Stimulated activated CD4-positive, alpha-beta T cell treated with anti-CD3 and anti-CD28 coated beads, Interleukin-15, amount 100 ng/mL, for 48 hours (primary cell): ENCODE measurements at regions not wholly inside any gene's neighbourhood (a gene's known extent, or its start where the extent isn't known, plus 50 kb on each side); places are given as distances from the start of the nearest gene placed in this dataset.

Experiments
- DNase-seq, 2 donors: peaks; one replicate each; pipeline ENCODE4 v3.0.0-alpha.2; 2020; ENCODE audit warnings: low read depth in 2 of 2

DNA sequence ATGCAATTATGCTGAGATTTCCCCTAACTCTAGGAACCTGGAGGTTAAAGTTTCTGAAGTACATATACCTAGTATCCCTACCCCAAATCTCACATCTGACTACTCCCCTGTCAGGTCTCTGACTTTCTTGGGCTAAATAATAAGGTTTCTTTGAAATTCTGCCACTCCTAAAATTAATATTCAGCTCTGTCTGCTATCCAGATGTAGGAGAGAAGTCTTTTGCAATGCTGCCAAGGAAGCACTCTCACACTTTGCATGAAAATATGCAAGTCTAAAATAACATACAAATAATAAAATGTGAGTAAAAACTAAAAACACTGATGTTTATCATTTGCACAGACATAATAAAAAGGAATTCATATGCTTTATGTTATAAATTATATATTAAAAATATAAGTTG lies 196.9 kb upstream of the LRFN5 start:
- DNase-seq, result no peak

DNA sequence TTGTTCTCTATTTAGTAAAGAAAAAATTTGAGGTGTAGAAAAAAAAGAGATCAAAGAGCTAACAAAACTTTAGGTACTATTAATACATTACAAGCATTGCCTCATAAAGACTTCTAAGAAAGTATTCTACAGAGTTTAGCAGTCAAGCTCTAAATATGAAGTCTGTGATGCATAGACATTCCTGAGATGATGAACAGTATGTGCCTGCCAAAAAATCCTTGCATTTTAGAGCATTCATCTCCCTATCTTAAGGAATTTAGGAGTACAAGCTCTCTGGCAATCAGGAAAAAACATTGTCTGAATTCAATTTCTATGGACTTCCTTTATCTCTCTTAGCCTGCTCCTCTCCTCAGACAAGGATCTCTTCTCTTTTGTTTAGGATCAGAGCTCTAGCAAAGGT lies 202.6 kb upstream of the LRFN5 start:
- DNase-seq, result no peak

DNA sequence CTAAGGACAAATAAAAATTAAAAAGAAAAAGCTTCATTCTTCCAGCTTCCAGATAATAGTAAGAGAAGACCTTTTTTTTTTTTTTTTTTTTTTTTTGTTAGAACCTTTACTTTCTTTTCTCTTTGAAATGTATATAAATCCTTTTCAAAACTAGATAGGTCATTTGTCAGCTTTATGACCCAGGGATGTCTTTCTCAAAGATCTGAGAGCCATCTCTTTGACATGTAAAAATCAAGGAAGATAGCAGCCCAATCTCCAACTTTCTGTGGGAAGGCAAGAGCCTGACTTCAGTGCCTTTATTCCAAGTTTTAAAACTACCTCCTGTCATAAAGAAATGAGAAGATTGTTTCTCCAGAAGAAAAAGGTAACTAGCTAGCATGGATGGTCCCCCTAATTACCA lies 203.3 kb upstream of the LRFN5 start:
- DNase-seq, result no peak

DNA sequence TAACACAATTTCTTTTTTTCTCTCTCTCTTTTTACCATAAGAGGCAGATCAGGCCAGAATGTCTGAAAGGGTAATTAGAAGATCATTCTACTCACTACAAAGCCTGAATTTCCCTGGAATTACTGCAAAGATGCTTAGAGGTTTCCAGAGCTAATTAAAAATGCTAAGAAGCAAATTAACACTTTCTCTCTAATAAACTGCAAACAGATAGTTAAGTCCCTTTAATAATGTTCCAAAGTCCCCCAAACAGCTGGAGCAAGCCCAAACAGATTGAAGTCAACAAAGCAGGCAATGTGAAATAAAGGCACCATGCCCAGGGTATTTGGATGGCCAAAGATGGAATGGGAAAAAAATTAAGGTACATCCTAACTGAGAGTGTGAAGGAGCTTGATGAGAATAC lies 208.8 kb upstream of the LRFN5 start:
- DNase-seq, result no peak

DNA sequence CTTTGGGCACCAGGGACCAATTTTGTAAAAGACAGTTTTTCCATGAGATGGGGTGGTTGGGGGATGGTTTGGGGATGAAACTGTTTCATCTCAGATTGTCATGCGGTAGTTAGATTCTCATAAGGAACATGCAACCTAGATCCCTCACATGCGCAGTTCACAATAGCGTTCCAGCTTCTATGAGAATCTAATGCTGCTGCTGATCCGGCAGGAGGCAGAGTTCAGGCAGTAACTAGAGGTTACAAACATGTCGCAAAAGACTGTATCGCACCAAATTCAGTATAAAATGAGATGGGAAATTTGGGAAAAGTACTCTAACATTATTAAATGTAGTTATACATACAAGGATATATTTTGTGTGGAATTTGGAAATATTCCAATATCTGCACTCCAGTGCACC lies 213.2 kb upstream of the LRFN5 start:
- DNase-seq, result no peak

DNA sequence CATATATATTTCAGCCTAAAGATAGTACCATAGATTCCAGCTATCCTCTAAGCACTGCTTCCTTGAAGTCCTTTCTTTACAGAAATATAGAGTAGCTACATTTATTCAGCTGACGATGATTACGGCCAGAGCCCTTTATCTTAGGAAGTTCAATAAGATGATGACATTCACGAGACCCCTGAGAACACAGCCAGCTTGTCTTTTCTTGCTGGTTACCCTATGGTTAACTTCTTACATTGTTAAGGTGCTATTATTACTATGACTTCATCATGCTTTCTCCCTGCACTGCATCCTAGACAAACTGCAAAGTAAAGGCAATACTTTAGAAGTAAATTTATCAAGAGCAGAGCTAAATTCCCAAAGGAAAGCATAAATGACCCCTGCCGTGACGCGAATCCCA lies 214.4 kb upstream of the LRFN5 start:
- no peak for DNase-seq

DNA sequence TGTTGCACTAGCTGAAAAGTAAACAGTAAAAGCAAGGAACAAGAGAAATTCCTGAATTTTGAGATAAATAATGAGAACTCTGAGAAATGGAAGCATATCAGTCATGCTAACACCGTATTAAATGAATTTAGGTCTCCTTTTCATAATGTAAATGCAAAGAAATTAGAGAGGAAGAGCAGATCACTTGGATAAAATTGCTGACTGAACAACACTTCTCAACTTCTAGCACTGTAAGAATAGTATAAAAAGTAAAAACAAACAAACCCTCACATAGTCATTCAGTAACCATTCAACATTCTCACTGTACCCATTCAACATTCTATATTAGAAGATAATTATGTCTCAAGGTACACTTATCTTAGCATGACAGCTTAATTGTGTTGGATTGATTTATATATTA lies 217.3 kb upstream of the LRFN5 start:
- no peak for DNase-seq

DNA sequence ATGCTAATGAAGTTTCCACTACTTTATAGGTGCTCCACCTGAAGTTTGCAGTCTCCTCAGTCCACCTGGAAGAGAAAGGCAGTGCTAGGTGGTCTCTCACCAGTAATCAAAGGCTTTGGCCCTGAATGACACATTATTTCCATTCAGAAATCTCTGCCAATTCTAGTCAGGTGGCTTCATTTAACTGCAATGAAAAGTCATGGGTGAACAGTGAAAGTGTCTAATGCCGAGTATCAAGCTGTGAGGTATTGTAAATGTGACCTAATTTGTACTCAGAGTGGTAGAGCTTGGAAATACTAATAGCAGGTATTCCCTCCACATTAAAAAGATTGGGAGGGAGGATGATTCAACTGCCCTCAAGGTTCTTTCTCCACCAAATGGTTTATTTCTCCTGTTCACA lies 220.9 kb upstream of the LRFN5 start:
- no peak for DNase-seq

DNA sequence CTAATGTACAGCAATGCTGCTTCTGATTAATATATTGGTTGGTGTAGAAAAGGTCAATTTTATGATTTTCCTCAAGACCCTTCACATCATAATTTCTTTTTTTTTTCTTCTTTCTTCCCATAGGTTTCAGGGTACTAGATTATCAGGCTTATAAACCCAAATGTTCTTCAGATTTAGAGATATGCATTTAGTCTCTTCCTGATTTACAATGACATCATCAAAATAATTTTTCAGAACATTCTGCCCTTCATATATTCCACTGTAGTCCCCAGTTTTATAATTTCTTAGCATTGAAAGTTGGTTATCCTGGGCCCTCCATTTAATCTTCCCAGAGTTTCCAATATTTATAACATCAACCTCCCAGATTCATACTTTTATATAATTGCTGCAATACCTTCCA lies 226.7 kb upstream of the LRFN5 start:
- DNase-seq, result no peak

DNA sequence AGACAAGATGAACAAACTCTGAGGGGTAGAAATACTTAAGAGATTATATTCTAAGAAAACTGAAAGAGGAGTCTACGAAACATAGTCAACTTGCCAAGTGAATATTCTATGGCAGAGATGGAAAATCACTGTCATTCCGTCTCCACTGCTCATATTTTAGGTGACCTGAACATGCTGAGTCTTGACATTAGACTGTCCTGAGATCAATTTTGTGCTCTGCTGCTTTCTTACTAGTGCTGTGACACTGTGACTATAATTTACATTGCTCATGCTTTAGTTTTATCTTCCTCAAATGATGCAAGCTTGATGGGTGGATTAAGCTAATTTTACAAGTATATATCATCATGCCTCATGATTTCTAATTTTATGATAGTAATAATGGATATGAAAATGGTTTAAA lies 228.2 kb upstream of the LRFN5 start:
- DNase-seq, result no peak

DNA sequence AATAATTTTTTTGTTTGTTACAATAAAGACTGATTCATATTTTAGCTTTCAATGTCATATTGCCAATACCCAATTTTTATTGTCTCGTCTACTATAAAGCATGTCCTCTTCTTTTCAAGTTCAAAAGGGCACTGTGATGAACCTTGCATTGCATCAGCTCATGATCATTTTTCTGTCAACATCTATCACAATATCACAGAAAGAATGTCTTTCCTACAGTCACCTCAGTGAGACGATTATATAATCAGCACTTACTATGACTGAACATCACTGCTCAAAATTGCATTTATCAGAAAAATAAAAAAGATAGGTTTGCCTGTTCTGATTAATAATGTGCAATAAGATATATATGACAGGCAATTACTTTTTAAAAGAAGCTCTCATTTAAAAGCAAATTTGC lies 228.7 kb upstream of the LRFN5 start:
- DNase-seq, result no peak

DNA sequence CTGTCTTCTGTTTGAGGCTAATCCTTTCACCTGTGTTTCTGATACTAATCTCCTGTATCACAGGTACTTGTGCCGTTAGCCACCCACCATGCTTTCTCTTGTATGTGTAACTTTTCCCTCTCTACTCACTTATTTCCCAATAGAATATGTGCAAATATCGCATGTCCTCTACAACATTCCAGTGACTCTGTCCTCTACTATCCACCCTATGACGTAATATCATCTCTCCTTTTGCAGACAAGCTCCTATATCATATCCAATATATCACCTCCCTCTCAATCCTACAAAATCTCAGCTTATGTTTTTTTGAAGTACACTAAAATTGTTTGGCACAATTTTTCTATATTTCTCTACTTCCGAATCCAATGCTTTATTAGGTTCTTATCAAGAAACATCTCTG lies 232.6 kb upstream of the LRFN5 start:
- no peak for DNase-seq

DNA sequence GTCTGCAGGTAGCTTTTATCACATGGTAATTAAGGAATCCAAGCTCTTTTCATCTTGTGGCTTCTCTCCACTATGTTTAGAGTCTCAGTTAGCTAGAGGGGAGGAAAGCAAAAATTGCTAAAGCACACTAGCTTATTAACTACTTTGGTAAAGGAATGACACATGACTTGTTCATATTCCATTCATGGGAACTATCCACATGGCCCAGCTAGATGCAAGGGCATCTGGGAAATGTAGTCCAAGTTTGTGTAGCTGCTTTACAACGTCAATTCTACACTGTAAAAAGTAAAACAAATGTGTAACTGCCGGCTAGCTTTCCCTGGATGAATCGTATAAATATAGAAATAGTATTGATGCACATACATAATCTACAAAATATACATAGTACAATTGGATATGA lies 244.5 kb upstream of the LRFN5 start:
- DNase-seq, result no peak

DNA sequence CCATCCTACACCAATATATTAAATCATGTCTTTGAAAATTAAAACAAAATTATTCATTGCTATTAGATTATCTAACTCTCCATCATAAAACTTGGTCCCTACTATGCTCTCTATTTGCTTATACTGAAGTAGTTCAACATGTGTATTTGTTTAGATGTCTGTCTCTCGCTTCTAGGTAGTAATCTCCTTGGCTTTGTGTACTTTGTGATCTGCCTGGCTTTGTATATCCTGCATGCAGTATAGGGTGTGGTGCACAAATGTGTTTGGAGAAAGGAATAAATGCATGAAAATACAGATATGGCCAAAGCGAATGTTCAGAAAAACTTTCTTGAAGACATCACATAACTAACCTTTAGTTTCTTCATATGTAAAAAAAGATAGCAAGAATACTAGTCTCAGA lies 246.6 kb upstream of the LRFN5 start:
- DNase-seq, result no peak

DNA sequence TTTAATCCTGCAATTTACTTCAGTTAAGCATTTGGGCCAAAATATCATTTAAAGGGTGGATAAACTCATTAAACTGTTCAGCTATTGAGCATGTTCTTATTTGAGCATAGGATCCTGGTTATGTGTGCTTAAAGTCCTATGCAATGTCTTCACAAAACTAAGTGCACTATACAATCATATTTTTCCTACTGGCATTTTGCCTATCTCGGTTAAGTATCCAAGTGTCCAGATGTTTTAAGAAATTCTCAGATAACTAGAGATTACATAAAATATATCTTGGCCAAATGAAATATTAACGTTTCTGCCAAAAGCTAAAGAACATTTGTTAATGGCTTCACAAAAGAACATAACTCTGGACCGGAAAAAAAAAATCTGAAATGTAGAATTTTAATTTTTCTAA lies 250.8 kb upstream of the LRFN5 start:
- no peak for DNase-seq

DNA sequence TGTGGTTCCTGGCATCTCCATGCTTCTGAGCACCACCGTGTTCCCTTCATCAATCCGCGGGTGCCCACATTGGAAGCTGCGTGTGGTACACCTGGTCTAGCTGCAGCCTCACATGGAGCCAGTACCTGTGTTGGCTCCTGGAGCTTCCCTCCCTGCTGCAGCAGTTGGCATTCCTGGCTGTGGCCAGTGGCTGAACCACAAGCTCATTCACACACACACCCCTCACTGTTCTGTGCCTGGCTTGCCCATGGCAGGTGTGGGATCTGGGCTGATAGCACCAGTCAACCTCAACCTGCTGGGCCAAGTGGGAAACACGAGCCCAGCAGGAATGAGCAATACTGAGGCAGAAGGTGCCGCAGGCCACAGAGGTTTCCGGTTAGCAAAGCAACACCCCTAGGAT lies 256.2 kb upstream of the LRFN5 start:
- DNase-seq, result no peak

DNA sequence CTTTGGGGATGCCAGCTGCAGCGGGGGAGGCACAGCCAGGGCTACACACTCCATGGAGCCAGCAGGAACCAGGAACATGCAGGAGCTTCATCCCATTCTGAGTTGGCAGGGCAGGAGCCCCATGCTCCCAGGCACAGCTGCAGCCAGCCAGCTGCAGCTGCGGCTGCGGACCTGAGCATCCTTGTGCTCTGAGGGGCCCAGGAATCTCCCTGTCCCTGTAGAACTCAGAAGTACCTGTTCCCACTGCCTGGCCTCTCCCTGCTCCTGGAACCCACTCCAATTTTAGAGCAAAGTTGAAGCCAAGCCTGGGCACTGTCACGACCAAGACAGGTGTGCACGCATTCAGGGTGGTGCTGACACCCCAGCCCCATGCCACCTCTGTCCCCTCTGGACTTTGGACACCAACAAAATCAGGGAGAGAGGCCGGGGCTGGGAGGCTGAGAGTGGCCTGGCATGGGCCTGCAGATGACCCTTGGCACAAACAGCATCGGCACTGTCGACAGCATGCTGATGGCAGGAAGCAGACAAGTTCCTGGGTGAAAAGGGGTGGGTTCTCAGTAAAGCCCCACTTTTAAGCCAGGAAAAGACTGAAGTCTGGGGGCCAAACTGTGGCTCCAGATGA lies 257.3 kb upstream of the LRFN5 start:
- DNase-seq, result no peak

DNA sequence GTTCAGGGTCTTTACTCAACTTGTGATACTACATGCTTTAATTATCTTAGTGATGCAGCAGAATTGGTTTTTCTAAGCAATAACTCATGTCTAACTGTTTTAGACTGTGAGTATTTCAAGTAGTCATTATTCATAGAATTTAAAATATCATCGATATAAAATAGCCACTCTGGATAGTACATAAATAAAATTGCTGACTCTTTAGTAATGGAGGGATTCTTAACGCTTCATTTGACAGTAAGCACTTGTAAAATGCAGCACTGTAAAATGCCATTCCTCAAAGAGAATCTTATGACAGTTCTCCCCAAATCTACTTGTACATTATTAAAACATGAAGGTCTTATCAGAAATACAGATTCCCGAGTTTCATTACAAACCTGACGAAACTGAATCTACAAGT lies 262.8 kb upstream of the LRFN5 start:
- no peak for DNase-seq

DNA sequence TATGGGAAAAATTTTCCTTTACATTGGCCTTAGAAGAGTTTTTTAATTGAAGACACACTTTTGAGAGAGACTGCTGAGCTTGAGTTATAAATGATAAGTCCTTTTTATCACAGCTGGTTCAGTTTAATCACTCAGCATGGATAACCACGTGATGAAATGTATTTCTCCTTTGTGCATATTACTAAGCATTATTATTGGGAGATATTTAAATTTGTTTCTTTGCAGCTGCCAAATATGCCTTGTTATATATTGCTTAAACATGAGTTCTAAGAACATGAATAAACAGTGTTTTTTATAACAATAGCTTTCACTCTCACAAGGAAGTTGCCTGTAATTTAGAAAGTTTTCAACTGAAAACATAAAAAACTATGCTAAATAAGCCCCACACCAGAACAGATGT lies 293.5 kb upstream of the LRFN5 start:
- no peak for DNase-seq

DNA sequence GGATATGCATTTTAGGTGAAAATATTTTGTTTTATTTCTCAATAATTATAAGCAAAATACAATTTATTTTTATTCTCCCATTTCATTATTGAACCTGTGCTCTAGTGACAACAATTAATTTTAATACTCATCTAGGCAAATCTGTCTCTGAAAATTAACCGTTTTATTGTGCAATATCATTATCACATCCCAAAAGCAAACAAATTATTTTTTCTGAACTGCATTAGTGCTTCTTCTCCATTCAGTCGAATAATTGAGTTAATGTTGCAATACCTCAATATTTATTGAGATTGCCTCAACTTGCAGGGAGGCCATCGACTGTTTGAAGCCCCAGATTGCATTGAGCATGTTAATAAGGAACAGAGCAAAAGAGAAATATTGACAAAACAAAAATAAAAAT lies 303.2 kb upstream of the LRFN5 start:
- no peak for DNase-seq

DNA sequence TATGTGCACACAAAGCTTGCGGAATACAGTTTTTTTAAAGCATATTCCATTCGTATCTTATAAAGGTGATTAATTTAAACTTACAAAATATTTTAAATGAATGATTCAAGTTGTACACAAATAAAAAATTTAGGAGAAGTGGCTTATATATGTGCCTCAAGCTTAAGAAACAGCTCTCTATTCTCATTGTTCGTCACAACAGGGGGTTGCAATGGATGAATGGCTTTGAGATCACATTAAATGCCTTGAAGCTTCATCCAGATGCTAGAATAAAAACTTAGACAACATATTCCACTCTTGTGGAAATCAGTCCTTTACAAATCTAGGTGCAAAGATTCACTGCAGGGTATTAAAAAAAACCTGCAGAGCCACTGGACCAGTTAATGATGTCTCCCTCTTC lies 303.9 kb upstream of the LRFN5 start:
- DNase-seq, result no peak

DNA sequence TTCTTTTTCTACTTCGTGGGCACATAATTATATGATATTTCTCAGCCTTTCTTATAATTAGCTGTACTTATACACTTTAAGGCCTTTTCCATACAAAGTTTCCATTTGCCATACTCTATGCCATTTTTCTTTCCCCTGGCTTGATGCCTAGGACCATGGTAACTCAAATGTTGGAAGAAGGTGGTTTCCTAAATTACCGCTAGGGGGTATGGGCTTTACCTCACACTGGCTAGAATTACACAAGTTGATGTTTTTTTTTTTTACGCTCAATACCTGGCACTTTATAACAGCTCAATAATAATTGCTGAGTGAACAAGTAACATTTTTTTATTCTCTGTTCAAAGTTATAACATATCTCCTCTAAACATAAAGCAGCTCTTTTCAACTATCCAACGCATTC lies 306.8 kb upstream of the LRFN5 start:
- DNase-seq, result no peak

DNA sequence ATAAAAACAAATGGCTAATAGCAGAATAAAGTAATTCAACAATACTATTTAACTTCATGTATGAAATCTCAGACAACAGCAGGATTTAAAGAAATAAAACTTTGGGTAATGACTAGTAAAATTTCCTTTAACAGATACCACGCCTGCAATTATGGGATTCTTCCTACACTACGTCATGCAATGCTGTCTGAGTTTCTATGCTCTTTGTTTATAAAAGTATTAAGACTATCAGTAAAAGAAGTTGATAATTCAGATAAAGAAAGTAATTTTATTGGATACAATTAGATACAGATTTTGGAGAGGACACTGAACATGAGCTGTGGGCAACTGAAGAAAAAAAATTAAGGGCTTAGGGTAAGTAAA lies 308.4 kb upstream of the LRFN5 start:
- DNase-seq, result no peak

DNA sequence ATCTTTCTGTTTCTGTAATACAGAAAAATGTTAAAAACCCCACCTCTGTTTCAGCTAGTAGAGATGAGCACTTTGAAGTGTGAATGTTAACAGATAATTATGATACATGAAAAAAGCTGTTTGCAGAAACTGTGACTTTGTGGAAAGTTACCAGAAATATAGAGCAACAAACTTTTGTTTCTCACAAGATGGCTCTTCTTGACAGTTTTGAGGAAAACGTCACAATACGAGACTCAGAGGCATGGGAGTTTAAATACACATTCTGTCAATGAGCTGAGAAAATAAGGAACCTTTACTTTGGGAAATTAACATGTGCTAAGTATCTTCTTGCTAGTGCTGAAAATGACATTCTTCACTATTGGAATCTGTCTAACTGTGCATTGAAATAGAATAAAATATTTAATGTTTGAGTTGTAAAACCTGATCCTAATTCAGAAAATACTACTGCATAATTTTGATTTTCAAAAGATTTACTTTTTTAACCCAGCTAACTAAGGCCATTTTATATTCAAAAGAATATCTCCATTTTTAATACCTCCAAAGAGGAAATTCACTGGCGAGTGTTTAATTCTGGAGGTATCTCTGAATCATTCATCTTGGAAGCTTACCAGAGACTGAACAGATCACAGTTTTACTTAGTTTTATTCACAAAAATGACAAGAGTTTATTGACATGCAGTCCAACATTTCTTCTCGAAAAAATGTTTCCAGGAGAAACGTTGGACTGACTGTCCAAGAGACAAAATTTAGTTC lies 308.9 kb upstream of the LRFN5 start:
- DNase-seq, result no peak
